Breast epithelium (tissue), 3 donors: ENCODE measurements at regions not wholly inside any gene's neighbourhood (a gene's known extent, or its start where the extent isn't known, plus 50 kb on each side); places are given as distances from the start of the nearest gene placed in this dataset.

Experiments used
- CTCF ChIP-seq, 3 donors: fragments of 450-650 bp; IDR thresholded peaks; one replicate each; pipeline ENCODE4 v1.5.1; 2016 to 2017; ENCODE audit warnings: antibody characterized with exemption in 3 of 3, mild to moderate bottlenecking in 3 of 3, moderate library complexity in 3 of 3
- POLR2A ChIP-seq: fragments of 450-650 bp; IDR thresholded peaks from one replicate; pipeline ENCODE4 v1.6.1; 2016; ENCODE audit warnings: antibody characterized with exemption, mild to moderate bottlenecking, moderate library complexity
- POLR2AphosphoS5 ChIP-seq, 3 donors: sonication (generic); formaldehyde crosslinking; IDR thresholded peaks; one replicate each; pipeline ENCODE4 v1.6.1; 2017; ENCODE audit warnings: antibody characterized with exemption in 3 of 3

GRCh38 chr6:133680994-133681393, 207.9 kb upstream of the TCF21 start:
- TF ChIP-seq CTCF (IDR thresholded peaks at IDR 0.05) (no peak), POLR2AphosphoS5 (IDR thresholded peaks at IDR 0.05) (no peak), POLR2A (no peak)
